Mucosa of rectum (tissue), 2 donors: ENCODE measurements at regions not wholly inside any gene's neighbourhood (a gene's known extent, or its start where the extent isn't known, plus 50 kb on each side); places are given as distances from the start of the nearest gene placed in this dataset.
"Not testable (repeated sequence)": the region's sequence is repeated elsewhere in the genome, so short reads cannot be mapped to it uniquely, and the experiment has no call there.

Source experiments
- H3K27ac ChIP-seq, 2 donors: one replicate each; pipeline ENCODE4 v1.7.0; 2013; ENCODE audit warnings: inconsistent platforms in 2 of 2, low read depth in 2 of 2, low read length in 2 of 2
- H3K27me3 ChIP-seq, 2 donors: one replicate each; pipeline ENCODE4 v1.7.0; 2013; ENCODE audit warnings: low read length in 2 of 2; ENCODE audit not compliant: control insufficient read depth in 2 of 2, insufficient read depth in 2 of 2
- H3K36me3 ChIP-seq, 2 donors: one replicate each; pipeline ENCODE4 v1.7.0; 2013; ENCODE audit warnings: low read length in 2 of 2; ENCODE audit not compliant: control insufficient read depth in 2 of 2, insufficient read depth in 2 of 2
- H3K4me1 ChIP-seq, 2 donors: one replicate each; pipeline ENCODE4 v1.7.0; 2013; ENCODE audit warnings: low read length in 2 of 2, mild to moderate bottlenecking in 1 of 2; ENCODE audit not compliant: control insufficient read depth in 2 of 2, insufficient read depth in 2 of 2
- H3K4me3 ChIP-seq, 2 donors: one replicate each; pipeline ENCODE4 v1.7.0; 2013; ENCODE audit warnings: low read length in 2 of 2
- H3K9ac ChIP-seq, 2 donors: one replicate each; pipeline ENCODE4 v1.7.0; 2013; ENCODE audit warnings: low read length in 2 of 2, low read depth in 1 of 2, mild to moderate bottlenecking in 1 of 2
- H3K9me3 ChIP-seq, 2 donors: one replicate each; pipeline ENCODE4 v1.7.0; 2013; ENCODE audit warnings: low read length in 2 of 2; ENCODE audit not compliant: control insufficient read depth in 2 of 2
- donor health status: healthy.
- donor health status: Normal muscosa, but diverticular disease.

DNA sequence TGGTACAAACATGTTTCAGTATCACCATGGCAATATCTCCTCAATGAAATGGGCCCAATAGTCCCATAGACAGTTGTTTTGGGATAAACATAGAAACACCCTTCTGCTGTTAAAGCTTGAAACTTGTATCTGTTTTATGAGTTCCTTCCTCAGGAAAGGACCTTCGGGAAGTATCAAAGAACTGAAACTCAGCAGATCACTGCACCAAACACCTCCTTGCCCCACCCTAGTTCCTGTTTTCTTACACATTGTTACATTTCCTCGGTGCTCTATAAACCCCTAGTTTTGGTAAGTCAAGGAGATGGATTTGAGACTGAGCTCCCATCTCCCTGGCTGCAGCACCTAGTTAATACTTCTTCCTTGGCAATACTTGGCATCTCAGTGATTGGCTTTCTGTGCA is 73.8 kb upstream of the ECI2 start:
- H3K36me3 ChIP-seq = no peaks in the 10 kb centered on the region
- H3K9me3 ChIP-seq = peaks cover 2 to 4% of the 10 kb centered on the region in 2 donors
- H3K27ac ChIP-seq = no peak overlapping the region
- no peaks in the 10 kb centered on the region for H3K27me3 ChIP-seq
- peaks cover 0 to 3% of the 10 kb centered on the region in 2 donors for H3K4me1 ChIP-seq
- H3K4me3 ChIP-seq = no peak overlapping the region
- no peak overlapping the region for H3K9ac ChIP-seq

GRCh38 chr6:4208158-4208557 is 72.8 kb upstream of the ECI2 start:
- Histone ChIP-seq H3K9me3 (no peaks in the 10 kb centered on the region), H3K9ac (no peak overlapping the region), H3K36me3 (no peaks in the 10 kb centered on the region), H3K27ac (no peak overlapping the region), H3K4me3 (no peak overlapping the region), H3K4me1 (peaks cover 0 to 3% of the 10 kb centered on the region in 2 donors), H3K27me3 (no peaks in the 10 kb centered on the region)

DNA sequence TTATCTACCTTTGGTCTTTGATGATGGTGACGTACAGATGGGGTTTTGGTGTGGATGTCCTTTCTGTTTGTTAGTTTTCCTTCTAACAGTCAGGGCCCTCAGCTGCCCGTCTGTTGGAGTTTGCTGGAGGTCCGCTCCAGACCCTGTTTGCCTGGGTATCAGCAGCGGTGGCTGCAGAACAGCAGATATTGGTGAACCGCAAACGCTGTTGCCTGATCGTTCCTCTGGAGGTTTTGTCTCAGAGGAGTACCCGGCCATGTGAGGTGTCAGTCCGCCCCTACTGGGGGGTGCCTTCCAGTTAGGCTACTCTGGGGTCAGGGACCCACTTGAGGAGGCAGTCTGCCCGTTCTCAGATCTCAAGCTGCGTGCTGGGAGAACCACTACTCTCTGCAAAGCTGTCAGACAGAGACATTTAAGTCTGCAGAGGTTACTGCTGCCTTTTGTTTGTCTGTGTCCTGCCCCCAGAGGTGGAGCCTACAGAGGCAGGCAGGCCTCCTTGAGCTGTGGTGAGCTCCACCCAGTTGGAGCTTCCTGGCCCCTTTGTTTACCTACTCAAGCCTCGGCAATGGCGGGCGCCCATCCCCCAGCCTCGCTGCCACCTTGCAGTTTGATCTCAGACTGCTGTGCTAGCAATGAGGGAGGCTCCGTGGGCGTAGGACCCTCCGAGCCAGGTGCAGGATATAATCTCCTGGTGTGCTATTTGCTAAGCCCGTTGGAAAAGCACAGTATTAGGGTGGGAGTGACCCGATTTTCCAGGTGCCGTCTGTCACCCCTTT is 68.5 kb upstream of the ECI2 start:
- H3K4me1 ChIP-seq, H3K9me3 ChIP-seq, H3K4me3 ChIP-seq, H3K27me3 ChIP-seq, H3K9ac ChIP-seq, H3K27ac ChIP-seq, H3K36me3 ChIP-seq: not testable (repeated sequence)

GRCh38 chr6:4192627-4193026 is 57.3 kb upstream of the ECI2 start:
- Histone ChIP-seq H3K4me1 (no peaks in the 10 kb centered on the region), H3K4me3 (no peak overlapping the region), H3K36me3 (no peaks in the 10 kb centered on the region), H3K9me3 (no peaks in the 10 kb centered on the region), H3K9ac (no peak overlapping the region), H3K27me3 (no peaks in the 10 kb centered on the region), H3K27ac (no peak overlapping the region)

DNA sequence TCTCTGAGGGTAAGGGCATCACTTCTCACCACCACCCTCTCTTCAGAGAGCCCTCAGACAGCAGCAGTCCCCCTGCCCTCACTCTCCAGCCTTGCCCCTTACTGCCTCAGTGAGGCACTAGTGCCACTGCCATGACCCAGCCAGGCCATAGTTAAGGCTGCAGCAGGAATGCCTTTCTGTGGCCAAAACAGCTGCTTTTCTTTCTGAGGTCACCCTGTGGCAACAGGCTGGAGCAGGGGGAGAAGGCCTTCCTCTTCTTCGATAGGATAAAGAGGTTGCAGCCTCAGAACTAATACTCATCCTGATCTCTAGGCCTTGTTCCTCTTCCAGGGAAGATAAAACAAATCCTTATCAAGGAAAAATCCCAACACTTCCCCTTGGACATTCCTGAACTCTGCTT is 56.8 kb upstream of the ECI2 start:
- Histone ChIP-seq H3K36me3 (no peaks in the 10 kb centered on the region), H3K9me3 (no peaks in the 10 kb centered on the region), H3K4me3 (no peak overlapping the region), H3K9ac (no peak overlapping the region), H3K27me3 (no peaks in the 10 kb centered on the region), H3K27ac (no peak overlapping the region), H3K4me1 (no peaks in the 10 kb centered on the region)

- no peaks in the 10 kb centered on the region for H3K36me3 ChIP-seq
- H3K27me3 ChIP-seq = no peaks in the 10 kb centered on the region
- no peak overlapping the region for H3K4me3 ChIP-seq
- no peaks in the 10 kb centered on the region for H3K9me3 ChIP-seq
- no peak overlapping the region for H3K9ac ChIP-seq
- H3K4me1 ChIP-seq = no peaks in the 10 kb centered on the region
- H3K27ac ChIP-seq = no peak overlapping the region
Observed at GRCh38 chr6:4191271-4191721, 55.9 kb upstream of the ECI2 start.

GRCh38 chr6:4189249-4189648 is 53.9 kb upstream of the ECI2 start:
- Histone ChIP-seq H3K9me3 (no peaks in the 10 kb centered on the region), H3K4me3 (no peak overlapping the region)

DNA sequence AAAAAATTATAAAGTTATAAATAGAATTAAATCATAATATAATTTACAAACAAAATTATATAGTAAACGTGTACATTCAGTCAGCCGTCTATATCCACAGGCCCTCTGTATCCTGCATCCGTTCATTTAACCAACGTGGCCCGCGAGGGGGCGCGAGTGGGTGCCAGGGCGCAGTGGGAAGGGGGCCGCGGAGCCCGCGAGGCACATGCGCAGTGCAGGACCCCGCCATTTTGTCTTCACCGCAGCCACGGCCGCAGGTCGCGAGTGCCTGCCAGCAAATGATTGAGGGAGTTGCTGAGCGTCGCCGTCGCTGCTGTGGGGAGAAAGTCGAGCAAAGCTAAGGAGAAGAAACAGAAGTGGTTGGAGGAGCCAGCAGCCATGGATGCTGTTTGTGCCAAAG is 53.4 kb upstream of the ECI2 start:
- Histone ChIP-seq H3K36me3 (no peaks in the 10 kb centered on the region), H3K4me1 (no peaks in the 10 kb centered on the region), H3K27ac (no peak overlapping the region), H3K27me3 (no peaks in the 10 kb centered on the region), H3K4me3 (no peak overlapping the region), H3K9ac (no peak overlapping the region), H3K9me3 (no peaks in the 10 kb centered on the region)

More at GRCh38 chr6:4189249-4189648, 53.9 kb upstream of the ECI2 start:
- H3K27me3 ChIP-seq = no peaks in the 10 kb centered on the region
- H3K4me1 ChIP-seq = no peaks in the 10 kb centered on the region
- H3K9ac ChIP-seq = no peak overlapping the region
- no peaks in the 10 kb centered on the region for H3K36me3 ChIP-seq
- no peak overlapping the region for H3K27ac ChIP-seq

DNA sequence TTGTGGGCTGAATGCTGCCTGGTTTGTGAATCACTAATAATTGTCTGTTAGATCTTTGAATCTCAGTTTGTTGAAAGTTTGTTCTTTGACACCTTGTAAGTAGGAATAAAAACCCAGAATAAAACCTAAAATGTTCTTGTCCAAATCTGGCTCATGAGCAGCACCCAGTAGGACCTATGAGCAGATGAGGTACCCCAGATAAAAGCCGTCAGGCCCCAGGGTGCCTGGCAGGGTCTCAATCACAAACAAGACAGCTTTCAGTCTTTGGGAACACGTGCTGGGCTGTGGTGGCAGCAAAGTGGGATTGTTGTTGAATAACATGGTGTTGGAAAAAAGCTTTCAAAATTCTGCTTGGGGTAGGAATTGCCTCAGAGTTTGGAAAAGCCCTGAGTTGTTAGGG is 52.1 kb upstream of the ECI2 start:
- no peaks in the 10 kb centered on the region for H3K27me3 ChIP-seq

GRCh38 chr6:4186385-4186784 is 51.0 kb upstream of the ECI2 start:
- Histone ChIP-seq H3K36me3 (no peaks in the 10 kb centered on the region), H3K27me3 (no peaks in the 10 kb centered on the region), H3K9ac (no peak overlapping the region), H3K9me3 (no peaks in the 10 kb centered on the region), H3K27ac (no peak overlapping the region), H3K4me1 (no peaks in the 10 kb centered on the region), H3K4me3 (no peak overlapping the region)

More for the DNA sequence above, 52.1 kb upstream of the ECI2 start:
- Histone ChIP-seq H3K36me3 (no peaks in the 10 kb centered on the region), H3K4me3 (no peak overlapping the region), H3K4me1 (no peaks in the 10 kb centered on the region), H3K9ac (no peak overlapping the region), H3K27ac (no peak overlapping the region), H3K9me3 (no peaks in the 10 kb centered on the region)
